ENCODE measurements at regions not wholly inside any gene's neighbourhood (a gene's known extent, or its start where the extent isn't known, plus 50 kb on each side); places are given as distances from the start of the nearest gene placed in this dataset.
"Not testable (repeated sequence)": the region's sequence is repeated elsewhere in the genome, so short reads cannot be mapped to it uniquely, and the experiment has no call there.

- DNase-seq (ENCODE audit: low read depth in 2 of 2), result no peak
Observed at GRCh38 chr2:147015591-147015990, 829.2 kb upstream of the ACVR2A start.

GRCh38 chr2:147013696-147014392 is 831.0 kb upstream of the ACVR2A start:
- DNase-seq (ENCODE audit: low read depth in 2 of 2), result no peak

- DNase-seq (ENCODE audit: low read depth in 2 of 2), result no peak
Observed at GRCh38 chr2:147008481-147008880, 836.3 kb upstream of the ACVR2A start.

GRCh38 chr2:147006736-147007141 is 838.1 kb upstream of the ACVR2A start:
- DNase-seq (ENCODE audit: low read depth in 2 of 2), result no peak

- DNase-seq (ENCODE audit: low read depth in 2 of 2), result no peak
Observed at GRCh38 chr2:147003081-147003480, 841.7 kb upstream of the ACVR2A start.

- DNase-seq (ENCODE audit: low read depth in 2 of 2), result no peak
Observed at GRCh38 chr2:147002256-147002655, 842.6 kb upstream of the ACVR2A start.

GRCh38 chr2:147001061-147001460 is 843.8 kb upstream of the ACVR2A start:
- DNase-seq (ENCODE audit: low read depth in 2 of 2), result no peak

- not testable (repeated sequence) for DNase-seq (ENCODE audit: low read depth in 2 of 2)
Observed at GRCh38 chr2:147000151-147000550, 844.7 kb upstream of the ACVR2A start.

- no peak for DNase-seq (ENCODE audit: low read depth in 2 of 2)
Observed at GRCh38 chr2:146997945-146998344, 846.9 kb upstream of the ACVR2A start.

GRCh38 chr2:146997488-146997887 is 847.3 kb upstream of the ACVR2A start:
- no peak for DNase-seq (ENCODE audit: low read depth in 2 of 2)

- no peak for DNase-seq (ENCODE audit: low read depth in 2 of 2)
Observed at GRCh38 chr2:146994246-146994645, 850.6 kb upstream of the ACVR2A start.

- no peak for DNase-seq (ENCODE audit: low read depth in 2 of 2)
Observed at GRCh38 chr2:146992466-146992865, 852.4 kb upstream of the ACVR2A start.

- no peak for DNase-seq (ENCODE audit: low read depth in 2 of 2)
Observed at GRCh38 chr2:146992057-146992456, 852.8 kb upstream of the ACVR2A start.

GRCh38 chr2:146990311-146991054 is 854.3 kb upstream of the ACVR2A start:
- DNase-seq (ENCODE audit: low read depth in 2 of 2), result no peak

- no peak for DNase-seq (ENCODE audit: low read depth in 2 of 2)
Observed at GRCh38 chr2:146989741-146990140, 855.1 kb upstream of the ACVR2A start.

GRCh38 chr2:146987996-146988395 is 856.8 kb upstream of the ACVR2A start:
- DNase-seq (ENCODE audit: low read depth in 2 of 2), result no peak

GRCh38 chr2:146986161-146986560 is 858.7 kb upstream of the ACVR2A start:
- no peak for DNase-seq (ENCODE audit: low read depth in 2 of 2)

GRCh38 chr2:146985753-146986152 is 859.1 kb upstream of the ACVR2A start:
- DNase-seq (ENCODE audit: low read depth in 2 of 2), result no peak

- DNase-seq (ENCODE audit: low read depth in 2 of 2), result no peak
Observed at GRCh38 chr2:146984014-146984413, 860.8 kb upstream of the ACVR2A start.

- DNase-seq (ENCODE audit: low read depth in 2 of 2), result no peak
Observed at GRCh38 chr2:146982393-146982846, 862.4 kb upstream of the ACVR2A start.

GRCh38 chr2:146981921-146982320 is 862.9 kb upstream of the ACVR2A start:
- DNase-seq (ENCODE audit: low read depth in 2 of 2), result no peak

GRCh38 chr2:146979746-146980145 is 865.1 kb upstream of the ACVR2A start:
- DNase-seq (ENCODE audit: low read depth in 2 of 2), result no peak

Data from stimulated activated CD4-positive, alpha-beta T cell treated with anti-CD3 and anti-CD28 coated beads, Interleukin-1b, Interleukin-23, amount 100 ng/mL, for 4 hours (primary cell).